HG02798 (cell line): ENCODE measurements at regions not wholly inside any gene's neighbourhood (a gene's known extent, or its start where the extent isn't known, plus 50 kb on each side); places are given as distances from the start of the nearest gene placed in this dataset.
"Not testable (repeated sequence)": the region's sequence is repeated elsewhere in the genome, so short reads cannot be mapped to it uniquely, and the experiment has no call there.

Experiments
- ATAC-seq: cut with Tn5 transposase; IDR thresholded peaks from one replicate; pipeline ENCODE4 v1.9.1; 2021; ENCODE audit warnings: mild to moderate bottlenecking; ENCODE audit not compliant: unreplicated experiment, poor library complexity

DNA sequence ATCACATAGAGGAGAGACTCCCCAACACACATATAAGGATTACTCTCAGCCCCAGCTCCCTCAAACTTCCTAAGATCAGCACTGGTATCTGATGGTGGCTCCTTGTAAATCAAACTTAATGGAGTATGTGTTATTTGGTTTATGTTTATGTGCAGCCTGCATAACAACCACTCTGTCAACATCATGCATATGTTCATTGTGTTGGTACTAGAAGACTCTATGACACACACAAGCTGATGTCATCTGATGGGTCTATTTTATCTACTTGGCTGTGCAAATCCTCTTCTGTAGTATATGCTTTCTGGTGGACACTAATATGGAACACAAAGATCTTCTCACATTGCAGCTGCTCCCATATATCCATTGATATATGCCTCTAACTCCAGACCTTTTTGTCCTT, 134.0 kb upstream of the FAM174A start:
- no peak for ATAC-seq

DNA sequence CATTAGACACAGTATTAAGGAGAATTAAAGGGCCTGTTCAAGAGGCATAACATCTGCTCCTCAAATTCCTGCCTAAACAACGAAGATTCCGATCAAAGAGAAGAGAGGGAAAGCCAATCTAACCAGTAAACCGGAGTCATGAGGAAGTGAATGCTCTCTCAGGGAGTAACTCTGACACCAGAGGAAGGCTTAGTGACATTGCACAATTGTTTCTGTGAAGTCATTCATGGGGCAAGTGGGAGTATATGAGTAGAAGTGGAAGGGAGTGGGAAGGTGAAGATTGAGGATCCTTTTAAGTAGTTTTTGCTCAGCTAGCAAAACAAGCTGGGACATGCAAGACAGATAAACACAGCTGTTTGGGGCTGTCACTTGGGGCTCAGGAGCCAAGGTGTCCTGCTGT, 136.4 kb upstream of the FAM174A start:
- not testable (repeated sequence) for ATAC-seq

DNA sequence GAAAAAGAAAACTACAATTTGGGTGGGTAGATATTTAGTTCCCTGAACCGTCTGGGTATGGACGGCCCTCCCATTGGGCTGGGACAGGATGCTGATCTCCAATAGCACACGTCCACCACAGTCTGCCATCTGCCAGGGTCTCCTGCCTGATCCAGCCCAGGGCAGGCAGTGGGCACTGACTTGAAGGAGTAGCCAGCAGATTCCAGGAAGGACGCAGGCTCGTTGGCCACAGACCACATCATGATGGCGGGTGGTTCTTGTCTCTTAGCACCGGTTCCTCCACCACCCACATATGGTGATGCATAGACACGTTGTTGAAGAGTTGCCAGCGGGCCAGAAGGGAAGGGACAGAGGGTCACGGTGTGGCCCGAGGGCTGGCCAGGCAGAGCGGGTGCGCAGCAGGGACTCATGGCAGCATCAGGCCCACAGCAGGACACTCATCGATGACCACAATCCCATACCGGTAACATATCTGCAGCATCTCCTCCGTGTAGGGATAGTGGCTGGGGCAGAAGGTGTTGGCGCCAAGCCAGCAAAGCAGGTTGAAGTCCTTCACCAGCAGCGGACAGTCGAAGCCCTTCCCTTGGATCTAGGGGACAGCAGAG, 155.8 kb upstream of the FAM174A start:
- not testable (repeated sequence) for ATAC-seq

DNA sequence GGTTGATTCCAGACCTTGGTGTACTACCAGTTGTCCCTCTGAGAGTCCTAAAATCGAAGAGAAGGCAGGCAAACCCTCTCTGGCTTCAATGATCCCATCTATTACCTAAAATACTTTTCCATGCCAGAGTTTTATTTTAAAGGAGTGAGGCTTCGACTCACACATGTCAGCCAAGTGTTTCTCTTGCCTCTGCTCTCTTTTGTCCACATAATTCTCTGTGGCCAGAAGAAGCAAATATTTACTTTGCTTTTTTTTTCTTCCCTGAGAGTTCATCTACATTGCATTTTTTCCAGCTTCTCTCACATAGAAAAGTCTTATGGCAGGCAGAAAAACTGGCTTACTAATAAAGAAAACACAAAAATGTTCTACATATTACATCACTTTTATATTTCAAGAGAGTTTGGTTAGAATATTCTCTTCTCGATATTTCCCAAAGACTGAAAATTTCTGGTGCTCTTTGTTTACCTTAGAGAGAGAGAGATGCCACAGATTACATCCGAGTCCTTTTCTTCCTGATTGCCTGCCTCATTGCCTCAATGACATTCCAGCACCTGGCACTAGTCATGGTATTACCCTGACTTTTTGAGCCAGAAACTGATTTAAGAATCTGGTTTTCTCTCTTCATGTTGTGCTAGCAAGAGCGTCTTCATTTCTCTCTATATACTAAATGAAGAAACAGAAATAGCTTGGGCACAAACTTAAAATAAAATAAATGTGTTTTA, 170.3 kb upstream of the FAM174A start:
- not testable (repeated sequence) for ATAC-seq

DNA sequence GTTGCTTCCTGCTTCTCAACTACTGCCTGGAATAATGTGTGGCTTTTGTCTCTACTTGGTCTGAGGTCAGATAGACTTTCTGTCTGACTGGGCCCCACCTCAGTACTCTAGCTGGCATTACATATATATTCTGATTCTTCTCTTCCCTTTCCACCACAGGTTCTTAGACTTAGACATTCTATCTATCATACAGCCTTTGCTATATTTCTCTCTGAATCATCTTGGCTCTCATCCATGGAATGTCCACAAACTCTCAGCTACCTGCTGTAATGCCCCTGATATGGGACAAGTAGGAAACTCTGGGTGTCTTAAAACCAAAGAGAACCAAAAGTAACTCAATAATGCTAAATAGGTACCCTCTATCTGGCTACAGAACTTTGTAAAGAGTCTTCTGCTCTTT, 170.8 kb upstream of the FAM174A start:
- not testable (repeated sequence) for ATAC-seq

DNA sequence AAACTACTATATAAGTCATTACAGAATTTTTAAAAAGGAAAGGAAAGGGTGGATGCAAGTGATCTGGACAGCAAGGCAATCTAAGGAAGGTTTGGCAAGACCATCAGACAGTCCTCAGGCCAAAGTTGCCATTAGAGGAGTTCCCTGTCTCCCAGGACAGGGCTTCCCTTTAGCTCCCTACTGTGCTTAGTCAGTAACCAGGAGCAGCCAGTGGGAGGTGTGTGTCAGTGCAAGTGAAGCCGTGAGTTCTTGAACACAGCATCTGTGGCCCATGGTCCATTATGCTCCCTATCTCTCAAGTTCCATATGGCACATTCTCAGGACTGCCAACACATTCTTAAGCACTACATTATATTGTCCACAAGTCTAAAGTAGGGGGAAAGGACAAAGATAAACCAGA, 175.2 kb upstream of the FAM174A start:
- ATAC-seq, result not testable (repeated sequence)

DNA sequence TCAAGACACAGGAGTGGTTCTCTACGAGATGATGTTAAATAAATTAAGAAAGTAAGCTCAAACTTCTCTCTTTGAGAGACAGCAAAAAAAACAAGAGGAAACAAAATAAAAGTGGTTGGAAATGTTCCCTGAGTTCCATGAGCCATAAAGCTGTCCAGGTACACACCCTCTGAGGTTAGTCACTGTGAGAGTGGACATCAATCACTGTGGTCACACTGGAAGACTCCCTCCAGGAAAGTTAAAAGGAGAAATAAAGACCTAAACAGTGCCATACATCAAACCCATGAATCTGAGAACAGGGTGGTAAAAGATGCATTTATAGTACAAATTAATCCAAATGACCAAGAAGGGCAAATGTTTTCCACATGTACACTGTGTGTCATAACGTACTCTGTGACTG, 188.9 kb upstream of the FAM174A start:
- ATAC-seq, result not testable (repeated sequence)

DNA sequence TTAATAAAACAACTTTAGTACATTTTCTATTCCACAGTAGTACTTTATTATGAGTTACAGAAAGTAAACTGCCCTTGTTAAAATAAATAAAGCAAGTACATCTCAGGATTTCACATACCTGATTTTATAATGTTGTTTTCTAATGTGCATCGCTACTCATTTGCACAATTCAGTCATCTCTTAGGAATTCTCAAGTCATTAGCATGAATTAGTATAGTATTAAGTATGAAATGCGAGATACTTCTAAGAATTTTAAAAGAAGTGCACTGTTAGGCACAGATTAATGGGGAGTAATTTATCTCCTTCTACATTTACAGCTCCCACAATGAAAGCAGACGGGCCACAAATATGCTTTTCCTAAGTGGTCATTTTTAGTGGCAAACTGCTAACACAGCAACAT, 193.7 kb upstream of the FAM174A start:
- not testable (repeated sequence) for ATAC-seq

DNA sequence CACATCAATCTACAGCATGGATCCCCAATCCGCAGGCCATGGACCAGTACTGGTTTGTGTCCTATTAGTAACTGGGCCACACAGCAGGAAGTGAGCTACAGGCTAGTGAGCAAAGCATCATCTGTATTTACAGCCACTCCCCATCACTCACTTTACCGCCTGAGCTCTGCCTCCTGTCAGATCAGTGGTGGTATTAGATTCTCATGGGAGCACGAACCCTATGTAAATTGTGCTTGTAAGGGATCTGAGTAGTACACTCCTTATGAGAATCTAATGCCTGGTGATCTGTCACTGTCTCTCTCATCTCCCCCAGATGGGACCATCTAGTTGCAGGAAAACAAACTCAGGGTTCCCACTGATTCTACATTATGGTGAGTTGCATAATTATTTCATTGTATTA, 212.7 kb upstream of the FAM174A start:
- no peak for ATAC-seq

DNA sequence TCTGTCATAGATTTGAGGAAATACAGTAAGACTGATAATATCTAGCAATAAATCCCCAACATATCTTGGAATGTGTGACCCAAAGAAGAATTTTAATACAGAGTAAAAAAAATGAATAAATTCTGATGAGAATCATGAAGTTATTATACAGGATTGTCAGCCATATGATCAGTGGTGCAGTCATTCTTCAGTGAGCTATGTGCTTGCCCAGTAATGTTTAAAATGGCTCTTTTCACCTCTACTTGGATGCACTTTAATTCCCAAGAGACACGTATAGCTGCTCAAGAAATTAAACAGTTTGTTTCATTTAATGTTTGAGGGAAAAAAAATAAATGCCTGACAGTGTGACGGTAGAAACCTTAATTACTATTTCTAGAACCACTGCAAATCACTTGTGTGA, 215.3 kb upstream of the FAM174A start:
- ATAC-seq, result no peak

DNA sequence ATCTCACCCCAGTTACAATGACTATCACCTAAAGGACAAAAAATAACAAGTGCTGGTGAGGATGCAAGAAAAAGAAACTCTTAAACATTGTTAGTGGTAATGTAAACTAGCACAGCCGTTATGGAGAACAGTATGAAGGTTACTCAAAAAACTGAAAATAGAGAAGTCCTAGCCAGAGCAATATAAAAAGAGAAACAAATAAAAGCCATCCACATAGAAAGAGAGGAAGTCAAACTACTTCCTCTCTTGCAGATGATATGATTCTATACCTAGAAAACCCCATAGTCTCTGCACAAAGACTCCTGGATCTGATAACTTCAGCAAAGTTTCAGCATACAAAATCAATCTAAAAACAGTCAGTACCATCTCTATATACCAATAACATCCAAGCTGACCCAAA, 221.5 kb upstream of the FAM174A start:
- ATAC-seq, result no peak

DNA sequence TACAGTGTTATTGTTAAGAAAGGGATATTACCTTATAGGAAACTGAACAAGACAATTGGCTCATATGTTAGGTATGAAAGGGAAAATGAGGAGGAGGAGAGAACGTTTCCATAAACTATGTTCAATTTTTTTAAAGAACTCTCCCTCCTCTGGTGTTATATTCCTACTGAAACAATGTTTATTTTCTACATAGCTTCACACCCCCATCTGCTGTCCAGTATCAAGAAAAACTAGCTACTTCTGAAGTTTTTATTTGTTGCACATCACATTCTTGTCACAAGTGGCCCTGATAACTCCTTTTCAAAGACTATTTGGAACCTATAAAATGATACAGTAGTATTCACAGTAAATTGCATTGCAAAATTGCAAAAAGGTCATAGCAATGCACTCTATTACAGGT, 223.4 kb upstream of the FAM174A start:
- no peak for ATAC-seq

DNA sequence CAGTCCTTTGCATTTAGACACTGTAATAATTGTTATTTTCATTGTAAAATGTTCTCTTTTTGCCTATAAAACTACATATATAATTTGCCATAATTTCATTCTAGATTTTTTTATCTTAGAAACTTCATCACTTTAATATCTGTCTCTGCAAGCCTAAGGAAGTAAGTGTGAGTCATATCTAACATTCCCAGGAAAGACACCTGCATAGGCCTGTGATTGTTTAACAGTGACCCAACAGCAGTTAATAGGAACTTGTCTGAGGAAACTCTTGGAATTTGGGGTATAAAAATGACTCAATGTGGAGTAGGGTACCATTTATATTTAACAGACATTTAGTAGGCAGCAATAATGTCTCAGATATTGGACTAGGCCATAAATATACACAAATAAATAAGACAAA, 229.2 kb upstream of the FAM174A start:
- no peak for ATAC-seq

DNA sequence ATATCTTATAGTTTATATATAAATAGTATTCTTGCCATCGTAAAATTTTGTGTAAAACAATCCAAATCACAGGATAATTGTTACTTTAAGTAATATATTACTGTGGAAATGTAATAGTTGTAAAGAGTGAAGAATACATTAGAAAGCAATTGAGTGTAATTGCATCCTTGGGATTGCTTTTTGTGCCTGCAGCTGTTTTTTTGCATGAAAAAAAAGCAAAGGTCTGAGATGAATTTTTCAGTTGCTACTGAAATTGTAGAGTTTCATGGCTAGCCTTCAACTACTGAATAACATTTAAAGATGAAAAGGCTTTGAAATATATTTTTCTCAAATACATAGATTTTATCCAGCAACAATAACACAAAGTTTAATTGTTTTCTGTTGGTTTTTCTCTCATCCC, 232.0 kb upstream of the FAM174A start:
- ATAC-seq, result no peak

DNA sequence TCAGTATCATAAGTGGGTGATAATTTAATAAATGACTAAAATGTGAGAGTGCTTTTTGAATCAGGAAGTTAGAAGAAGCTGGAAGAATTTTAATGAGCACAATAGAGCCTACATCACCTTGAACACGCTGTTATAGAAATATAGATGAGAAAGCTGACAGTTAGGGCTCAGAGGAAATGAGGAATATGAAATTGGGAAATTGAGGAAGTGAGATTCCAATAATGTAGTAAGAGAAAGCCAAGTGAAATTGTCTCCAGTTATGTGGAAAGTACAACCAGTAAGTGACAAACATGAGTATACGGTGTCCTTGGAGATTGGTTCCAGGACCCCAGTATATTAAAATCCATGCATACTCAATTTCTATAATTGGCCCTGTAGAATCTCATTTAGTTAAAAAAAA, 235.9 kb upstream of the FAM174A start:
- ATAC-seq, result no peak

DNA sequence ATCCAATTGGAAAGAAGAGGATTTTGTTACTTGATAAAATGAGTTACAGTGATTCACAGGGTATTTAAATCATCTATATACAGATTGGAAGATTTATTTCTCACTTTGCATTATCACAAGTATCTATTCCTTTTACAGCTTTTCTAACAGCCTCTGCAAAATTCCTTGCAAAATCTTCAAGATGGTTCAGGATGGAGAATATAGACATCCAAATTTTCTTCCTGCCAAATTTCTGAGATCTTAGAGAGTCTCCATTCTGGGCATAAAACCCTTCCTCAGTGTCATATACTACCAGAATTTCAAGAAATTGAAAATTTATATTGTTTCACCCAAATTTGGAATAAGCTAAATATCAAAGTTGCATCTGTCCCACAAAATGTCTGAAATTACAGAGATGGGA, 259.1 kb upstream of the FAM174A start:
- ATAC-seq, result no peak

DNA sequence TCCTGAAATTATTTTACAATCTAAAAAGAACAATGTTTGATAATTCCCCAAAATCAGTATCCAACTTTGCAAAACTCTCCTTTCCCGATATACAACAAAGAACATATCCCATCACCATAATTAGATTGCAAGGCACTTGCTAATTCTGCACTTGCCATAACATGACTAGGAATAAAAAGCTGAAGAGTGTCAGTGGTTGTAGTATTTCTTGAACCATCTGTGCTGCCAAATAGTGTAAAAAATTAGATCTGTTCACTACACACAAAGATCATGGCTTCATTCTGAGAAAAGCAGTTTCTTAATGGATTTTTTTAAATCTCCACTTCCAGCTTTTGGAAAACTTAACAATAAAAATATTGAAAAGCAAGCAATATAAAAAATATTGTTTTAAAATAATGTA, 259.5 kb upstream of the FAM174A start:
- no peak for ATAC-seq

DNA sequence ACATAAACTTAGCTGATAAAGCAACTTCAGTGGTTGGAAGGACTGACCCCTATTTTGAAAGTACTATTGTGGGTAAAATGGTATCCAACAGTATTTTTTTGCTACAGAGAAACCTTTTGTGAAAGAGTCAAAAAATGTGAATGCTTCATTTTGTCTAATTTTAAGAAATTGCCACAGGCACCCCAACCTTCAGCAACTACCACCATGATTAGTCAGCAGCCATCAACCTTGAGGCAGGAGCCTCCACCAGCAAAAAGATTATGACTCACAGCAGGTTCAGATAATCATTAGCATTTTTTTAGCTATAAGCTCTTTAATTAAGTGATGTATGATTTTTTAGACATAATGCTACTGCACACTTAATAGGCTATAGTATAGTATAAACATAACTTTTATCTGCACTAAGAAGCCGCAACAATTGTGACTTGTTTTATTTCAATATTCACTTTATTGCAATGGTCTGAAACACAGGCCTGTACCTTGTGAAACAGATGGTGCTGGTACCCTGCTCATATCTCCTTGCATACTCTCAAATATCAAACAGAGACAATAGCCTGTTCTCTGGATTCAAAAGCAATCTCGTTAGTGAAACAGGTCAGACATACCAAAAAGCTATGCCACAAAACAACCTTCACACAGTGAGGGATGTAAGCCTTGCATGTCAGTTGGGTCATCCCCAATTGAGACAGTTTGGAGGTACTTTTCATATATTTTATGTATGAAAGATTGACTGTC, 261.2 kb upstream of the FAM174A start:
- ATAC-seq, result no peak

DNA sequence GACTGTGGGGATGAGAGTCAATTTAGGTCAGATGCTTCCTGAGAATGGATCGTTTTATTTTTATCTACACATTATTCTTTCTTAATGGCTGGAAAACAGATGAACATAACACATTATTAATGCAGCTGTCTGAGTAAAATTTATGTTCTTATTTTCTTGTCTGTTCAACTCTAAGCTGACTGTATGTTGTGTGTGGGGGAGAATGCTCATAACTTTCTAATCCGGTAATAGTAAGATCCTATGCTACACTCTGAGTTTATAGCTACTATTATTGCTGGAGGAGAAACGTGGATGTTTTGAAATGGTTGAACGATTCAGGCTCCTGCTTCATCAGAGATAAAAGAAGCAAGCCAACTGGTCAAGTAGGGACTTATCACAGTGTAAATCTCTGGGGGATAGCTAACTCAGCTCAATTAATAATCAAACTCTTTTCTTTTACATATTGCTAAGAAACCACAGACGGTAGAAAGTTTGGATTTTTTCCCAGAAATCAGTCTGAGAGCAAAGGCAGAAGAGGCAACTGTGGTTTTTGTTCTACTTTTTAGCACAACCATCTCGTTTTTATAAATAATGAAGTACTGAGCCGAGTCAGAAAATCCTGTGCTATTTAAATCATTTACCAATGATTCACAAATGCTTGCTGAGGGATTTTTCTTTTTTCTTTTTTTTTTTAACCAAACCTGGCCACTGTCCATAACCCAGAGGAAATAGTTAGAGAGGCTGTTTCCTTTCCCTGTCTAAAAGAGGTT, 265.0 kb upstream of the FAM174A start:
- ATAC-seq, result peak; percentile 39

DNA sequence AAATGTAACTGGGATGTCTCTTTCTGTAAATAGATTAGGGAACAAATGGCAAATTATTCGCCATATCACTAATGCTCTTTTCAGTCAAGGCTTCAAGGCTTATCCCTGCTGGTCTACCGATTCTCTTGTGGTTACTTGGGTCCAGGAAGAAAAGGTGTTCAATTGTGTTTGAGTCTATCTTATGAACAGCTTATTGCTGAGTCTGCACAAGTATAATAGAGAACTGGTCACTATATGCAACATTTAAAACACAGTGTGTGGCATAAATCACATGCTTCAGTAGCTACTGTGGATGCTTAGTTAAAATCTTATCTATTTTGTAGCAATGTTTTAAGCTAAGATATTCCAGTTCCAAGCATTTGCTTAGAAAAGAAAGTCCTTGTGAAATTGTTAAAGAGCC, 274.2 kb upstream of the FAM174A start:
- no peak for ATAC-seq

DNA sequence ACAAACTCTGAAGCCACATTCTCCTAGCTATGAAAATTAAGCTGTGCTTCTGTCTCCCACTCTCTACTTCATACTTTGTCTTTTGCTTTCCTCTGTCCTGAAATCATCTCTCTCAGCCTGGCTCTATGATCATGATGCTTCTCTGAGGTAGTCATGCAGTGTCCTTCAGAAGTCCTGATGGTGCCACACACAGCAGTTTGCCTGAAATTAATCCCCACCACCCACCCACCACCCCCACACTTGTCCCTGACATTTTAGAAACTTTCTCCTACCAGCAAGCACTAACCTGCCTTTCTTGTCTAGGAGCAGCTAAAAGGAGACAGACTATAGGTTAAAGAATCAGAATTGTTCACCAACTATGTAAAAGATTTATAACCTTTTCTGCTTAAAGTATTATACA, 282.2 kb upstream of the FAM174A start:
- no peak for ATAC-seq
